ENCODE measurements at regions not wholly inside any gene's neighbourhood (a gene's known extent, or its start where the extent isn't known, plus 50 kb on each side); places are given as distances from the start of the nearest gene placed in this dataset.
"Not testable (repeated sequence)": the region's sequence is repeated elsewhere in the genome, so short reads cannot be mapped to it uniquely, and the experiment has no call there.

DNA sequence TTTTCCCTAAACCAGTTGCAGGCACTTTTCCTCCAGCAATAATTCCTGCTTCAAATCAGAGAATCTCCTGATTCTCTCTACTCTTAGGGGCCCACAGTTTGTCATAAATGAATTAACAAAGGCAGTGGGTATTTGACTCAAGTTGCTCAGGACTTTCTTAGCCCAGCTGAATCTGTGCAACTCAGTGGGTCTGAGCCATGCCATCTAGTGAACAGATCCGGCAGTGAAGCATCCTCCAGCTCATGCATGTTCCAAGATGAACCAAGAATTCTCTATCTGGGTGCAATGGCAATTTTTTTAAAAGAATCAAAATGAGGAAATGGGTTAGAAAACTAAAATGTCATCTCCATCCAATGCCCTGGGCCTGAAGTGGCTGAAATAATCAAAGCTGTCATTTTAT is 575.2 kb upstream of the CDH11 start:
- intact Hi-C loops (cut with DNase I): no loop called here
- ATAC-seq (no peak), DNase-seq (ENCODE audit: missing footprints) (no peak)

GRCh38 chr16:65691846-65692245 is 570.0 kb upstream of the CDH11 start:
- DNase-seq (ENCODE audit: missing footprints); ATAC-seq; intact Hi-C loops (cut with DNase I): not testable (repeated sequence)

GRCh38 chr16:65689726-65690125 is 567.9 kb upstream of the CDH11 start:
- DNase-seq (ENCODE audit: missing footprints) (no peak), ATAC-seq (no peak)
- intact Hi-C loops (cut with DNase I): no loop called here

GRCh38 chr16:65688301-65688700 is 566.4 kb upstream of the CDH11 start:
- ATAC-seq (no peak), DNase-seq (ENCODE audit: missing footprints) (no peak)
- intact Hi-C loops (cut with DNase I): no loop called here

DNA sequence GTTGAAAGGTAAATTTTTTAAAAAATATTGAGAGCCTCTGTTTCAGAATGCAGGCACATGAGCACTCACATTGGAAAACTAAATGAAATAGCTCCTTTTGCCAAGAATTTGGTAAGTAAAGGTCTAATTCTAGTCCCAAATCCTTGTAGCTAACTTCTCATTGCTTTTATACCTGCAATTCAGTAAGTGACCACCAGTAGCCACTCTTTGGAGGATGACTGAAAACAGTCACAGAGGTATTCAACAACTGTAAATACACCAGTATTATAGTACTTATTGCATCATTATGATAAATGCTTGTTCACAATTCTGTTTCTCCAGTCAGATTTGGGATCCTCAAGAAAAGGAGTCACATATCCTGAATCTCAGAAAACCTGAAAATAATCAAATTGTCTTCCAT is 562.4 kb upstream of the CDH11 start:
- ATAC-seq: no peak
- intact Hi-C loops (cut with DNase I): no loop called here
- no peak for DNase-seq (ENCODE audit: missing footprints)

- no peak for ATAC-seq
- no peak for DNase-seq (ENCODE audit: missing footprints)
- intact Hi-C loops (cut with DNase I): no loop called here
These were observed 559.5 kb upstream of the CDH11 start for GRCh38 chr16:65681406-65681805.

DNA sequence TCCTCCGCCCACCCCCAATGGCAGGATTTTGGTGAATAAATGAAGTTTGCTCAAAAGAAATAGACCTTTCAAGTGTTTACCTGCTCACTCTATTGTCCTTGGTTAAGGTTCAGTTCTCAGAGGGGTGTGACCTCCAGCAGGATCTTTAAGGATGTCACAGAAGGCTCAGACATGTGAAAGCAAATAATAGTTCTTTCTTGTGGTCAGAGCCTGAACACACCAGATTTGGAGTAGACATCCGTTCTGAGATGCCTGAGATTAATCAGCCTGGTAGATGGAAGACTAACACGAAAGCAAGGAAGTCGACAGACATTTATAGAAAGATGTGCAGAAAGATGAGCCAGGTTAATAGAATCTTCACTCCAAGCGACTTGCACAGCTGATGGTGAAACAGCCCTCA is 557.9 kb upstream of the CDH11 start:
- intact Hi-C loops (cut with DNase I): no loop called here
- no peak for ATAC-seq
- DNase-seq (ENCODE audit: missing footprints): no peak

- intact Hi-C loops (cut with DNase I): no loop called here
- no peak for ATAC-seq
- no peak for DNase-seq (ENCODE audit: missing footprints)
These were observed 553.3 kb upstream of the CDH11 start for GRCh38 chr16:65675161-65675560.

- DNase-seq (ENCODE audit: missing footprints) (no peak), ATAC-seq (no peak)
- intact Hi-C loops (cut with DNase I): no loop called here
These were observed 551.1 kb upstream of the CDH11 start for GRCh38 chr16:65672960-65673359.

DNA sequence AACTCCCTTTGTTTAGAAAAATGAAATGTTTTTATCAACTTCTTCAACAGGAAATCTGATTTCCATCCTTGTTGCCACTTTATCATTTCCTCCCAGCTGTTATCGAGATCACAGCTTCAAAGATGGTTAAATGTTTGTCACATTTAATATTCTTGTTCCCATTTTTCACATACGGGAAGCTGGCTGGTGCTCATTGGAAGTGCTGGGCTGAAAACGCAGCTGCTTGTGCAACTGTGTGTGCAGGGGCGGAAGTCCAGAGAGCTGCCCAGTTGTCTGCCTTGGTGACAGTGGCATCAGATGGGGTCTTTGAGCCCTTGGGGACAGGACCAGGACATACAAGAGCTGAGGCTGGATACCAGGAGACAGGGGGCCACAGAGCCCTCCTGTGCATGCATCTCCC is 549.2 kb upstream of the CDH11 start:
- intact Hi-C loops (cut with DNase I): no loop called here
- ATAC-seq (peak; percentile 31), DNase-seq (ENCODE audit: missing footprints) (no peak)

DNA sequence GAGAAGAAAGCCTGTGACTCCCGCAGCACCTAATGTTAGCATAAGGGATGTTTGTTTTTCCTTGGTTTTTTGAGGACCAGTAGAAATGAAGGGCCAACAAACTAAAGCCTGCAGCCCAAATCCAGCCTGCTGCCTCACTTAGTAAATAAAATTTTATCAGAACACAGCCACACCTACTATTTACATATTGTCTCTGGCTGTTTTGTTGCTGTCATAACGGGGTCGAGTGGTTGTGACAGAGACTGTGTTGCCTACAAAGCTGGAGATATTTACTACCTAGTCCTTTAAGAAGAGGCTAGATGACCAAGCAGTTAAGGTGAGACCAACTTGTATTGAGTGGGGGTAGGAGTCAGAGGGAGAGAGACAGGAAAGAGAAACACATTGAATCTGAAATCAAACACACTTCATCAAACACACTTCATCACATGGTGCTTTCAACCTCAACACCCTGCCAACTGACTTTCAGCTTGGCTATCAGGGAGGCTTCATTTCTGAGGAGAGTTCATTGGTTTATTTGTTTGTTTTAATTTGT is 546.3 kb upstream of the CDH11 start:
- DNase-seq (ENCODE audit: missing footprints): no peak
- intact Hi-C loops (cut with DNase I): no loop called here
- ATAC-seq: no peak

GRCh38 chr16:65667011-65667578 is 545.2 kb upstream of the CDH11 start:
- ATAC-seq (no peak), DNase-seq (ENCODE audit: missing footprints) (no peak)
- intact Hi-C loops (cut with DNase I): no loop called here

DNA sequence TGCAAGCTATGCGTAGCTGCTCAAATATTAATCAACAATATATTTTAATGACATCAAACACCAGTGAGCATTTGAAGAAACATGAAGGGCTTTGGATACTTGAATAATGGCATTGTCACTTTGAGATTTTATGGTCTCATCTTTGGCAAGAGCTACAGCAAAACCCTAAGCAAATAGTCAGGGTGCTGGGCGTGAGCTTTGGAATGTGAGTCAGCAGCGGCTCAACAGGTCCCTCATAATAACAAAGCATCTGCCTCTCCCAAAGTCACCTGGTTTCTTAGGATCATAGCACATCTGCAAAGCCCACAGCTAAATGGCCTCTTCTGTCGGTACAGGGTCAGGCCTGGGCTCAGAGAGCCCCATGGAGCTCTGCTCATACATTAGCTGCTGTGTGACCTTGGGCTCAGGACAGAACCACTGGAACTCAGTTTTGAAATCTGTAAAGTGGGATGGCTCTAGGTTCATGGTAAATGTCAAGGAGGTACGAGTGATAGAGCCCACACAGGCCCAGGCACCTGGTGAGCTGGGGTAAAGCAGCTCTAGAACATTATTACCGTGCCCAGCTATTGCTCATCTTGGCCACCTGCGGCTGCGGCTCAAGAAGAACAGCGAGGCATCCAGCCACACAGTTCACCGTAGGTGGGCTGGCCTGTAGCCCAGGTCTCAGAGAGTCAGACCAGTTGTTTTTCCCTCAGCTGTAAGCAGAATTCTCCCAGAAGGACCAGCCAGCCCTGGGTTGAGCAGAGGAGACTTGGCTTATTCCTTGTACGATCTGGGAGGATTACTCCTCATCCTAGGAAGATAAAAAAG is 544.5 kb upstream of the CDH11 start:
- DNase-seq (ENCODE audit: missing footprints) (no peak), ATAC-seq (no peak)
- intact Hi-C loops (cut with DNase I): no loop called here

DNA sequence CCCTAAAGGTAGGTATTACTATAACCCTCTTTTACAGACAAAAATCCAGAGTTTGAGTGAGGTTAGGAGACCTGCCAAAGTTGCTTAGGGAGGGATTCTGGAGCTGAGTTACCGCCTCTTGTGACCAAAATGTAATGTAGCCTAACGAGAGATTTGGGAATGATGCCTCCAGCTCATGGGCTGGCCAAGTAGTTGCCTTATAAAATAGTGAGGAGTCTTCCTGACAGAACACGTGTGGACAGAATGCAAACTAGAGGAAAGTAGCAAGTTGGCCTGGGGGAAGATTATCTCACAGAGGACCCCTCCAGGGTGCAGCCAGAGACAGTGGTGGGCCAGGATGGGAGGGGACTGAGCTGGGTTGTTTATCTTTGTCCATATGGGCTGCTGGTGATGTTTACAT is 543.7 kb upstream of the CDH11 start:
- no peak for DNase-seq (ENCODE audit: missing footprints)
- ATAC-seq: no peak
- intact Hi-C loops (cut with DNase I): no loop called here

- DNase-seq (ENCODE audit: missing footprints): no peak
- ATAC-seq: no peak
- intact Hi-C loops (cut with DNase I): no loop called here
These were observed 541.9 kb upstream of the CDH11 start for GRCh38 chr16:65663774-65664173.

- DNase-seq (ENCODE audit: missing footprints) (no peak), ATAC-seq (no peak)
- intact Hi-C loops (cut with DNase I): no loop called here
These were observed 540.4 kb upstream of the CDH11 start for GRCh38 chr16:65662256-65662655.

DNA sequence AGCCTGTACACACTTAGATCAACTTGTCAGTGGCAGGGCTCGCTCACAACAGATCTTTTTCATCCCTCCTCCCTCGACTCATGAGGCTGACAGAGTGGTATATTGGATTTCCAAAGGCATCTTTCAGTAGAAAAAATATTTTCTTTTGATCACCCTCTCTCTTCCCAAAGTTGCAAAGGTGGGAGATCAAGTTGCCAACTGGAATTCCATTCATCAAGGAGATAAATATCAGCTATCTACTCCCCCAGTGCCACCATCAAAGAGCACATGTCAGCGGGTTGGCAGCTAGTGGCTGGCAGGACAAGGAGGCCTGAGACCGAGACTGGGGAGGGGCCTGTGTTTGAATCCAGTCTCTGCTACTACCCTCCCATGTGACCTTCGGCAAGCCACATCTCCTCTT is 539.7 kb upstream of the CDH11 start:
- DNase-seq (ENCODE audit: missing footprints): no peak
- no peak for ATAC-seq
- intact Hi-C loops (cut with DNase I): no loop called here

- intact Hi-C loops (cut with DNase I): no loop called here
- no peak for DNase-seq (ENCODE audit: missing footprints)
- no peak for ATAC-seq
These were observed 538.5 kb upstream of the CDH11 start for GRCh38 chr16:65660390-65660789.

GRCh38 chr16:65659758-65660157 is 537.9 kb upstream of the CDH11 start:
- DNase-seq (ENCODE audit: missing footprints) (no peak), ATAC-seq (no peak)
- intact Hi-C loops (cut with DNase I): no loop called here

DNA sequence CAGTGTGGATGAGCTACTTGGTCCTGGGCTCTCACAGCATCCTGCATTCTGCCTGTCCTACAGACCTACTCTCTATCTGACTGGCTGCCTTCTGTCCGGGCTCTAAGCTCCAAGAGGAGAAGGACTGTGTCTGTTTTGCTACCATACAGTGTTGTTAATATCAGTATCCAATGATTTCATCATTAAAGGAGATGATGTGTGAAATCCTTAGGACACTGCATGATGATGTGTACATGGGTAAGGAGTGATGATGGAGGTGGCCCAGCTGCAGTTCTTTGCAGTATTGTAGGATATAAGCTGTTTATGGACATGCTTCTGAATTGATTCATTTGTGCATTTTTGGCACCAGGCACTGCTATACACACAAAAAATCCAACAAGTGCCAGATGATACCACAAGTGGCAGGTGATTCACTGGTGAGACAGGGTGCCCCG is 536.9 kb upstream of the CDH11 start:
- peak; percentile 26 for ATAC-seq
- intact Hi-C loops (cut with DNase I): no loop called here
- no peak for DNase-seq (ENCODE audit: missing footprints)

- ATAC-seq (peak; percentile 39), DNase-seq (ENCODE audit: missing footprints) (no peak)
- intact Hi-C loops (cut with DNase I): no loop called here
These were observed 536.5 kb upstream of the CDH11 start for GRCh38 chr16:65658349-65658748.
